H1 (cell line): ENCODE measurements at regions not wholly inside any gene's neighbourhood (a gene's known extent, or its start where the extent isn't known, plus 50 kb on each side); places are given as distances from the start of the nearest gene placed in this dataset.

Source experiments
- BACH1 ChIP-seq: IDR thresholded peaks from 2 replicates; pipeline ENCODE4 v1.6.1; 2012; ENCODE audit warnings: low read length, improper control_type of control experiment
- CHD1 ChIP-seq: IDR thresholded peaks from 2 replicates; pipeline ENCODE4 v1.6.1; 2012; ENCODE audit warnings: low read depth, low read length, improper control_type of control experiment
- KDM1A ChIP-seq: fragments of 200-600, 300-600 bp; sonication (generic); IDR thresholded peaks from 2 replicates; pipeline ENCODE4 v1.7.1; 2016; ENCODE audit warnings: mild to moderate bottlenecking, low read length, borderline replicate concordance
- NANOG ChIP-seq: IDR thresholded peaks from 2 replicates; pipeline ENCODE4 v1.6.1; 2011; ENCODE audit warnings: low read length, low read depth, mild to moderate bottlenecking, inconsistent platforms; ENCODE audit not compliant: insufficient read depth, poor library complexity, severe bottlenecking
- POLR2AphosphoS5 ChIP-seq: IDR thresholded peaks from 2 replicates; pipeline ENCODE4 v1.6.1; 2011; ENCODE audit warnings: low read depth, low read length
- SAP30 ChIP-seq: fragments of 300-600 bp; sonication (generic); IDR thresholded peaks from 2 replicates; pipeline ENCODE4 v1.7.1; 2012; ENCODE audit warnings: low read length, moderate library complexity, mild to moderate bottlenecking, inconsistent platforms; ENCODE audit not compliant: insufficient read depth, insufficient replicate concordance
- SIRT6 ChIP-seq: IDR thresholded peaks from one replicate; pipeline ENCODE4 v1.7.1; 2012; ENCODE audit warnings: low read length, inconsistent platforms
- YY1 ChIP-seq: IDR thresholded peaks from 2 replicates; pipeline ENCODE4 v1.6.1; 2011; ENCODE audit warnings: low read depth, mild to moderate bottlenecking, low read length
- TF ChIP-seq, protein P1 (sequence below): fragments of 300-600 bp; sonication (generic); IDR thresholded peaks from 2 replicates; pipeline ENCODE4 v1.7.1; 2012; ENCODE audit warnings: low read length, moderate library complexity, mild to moderate bottlenecking, inconsistent platforms; ENCODE audit not compliant: insufficient replicate concordance
- TF ChIP-seq, protein P2 (sequence below), 3 experiments: IDR thresholded peaks; 1 replicate in 2 of 3; 2 replicates in 1 of 3; pipeline versions ENCODE4 v1.5.1 to v1.6.1; 2011; ENCODE audit warnings: low read length in 3 of 3, mild to moderate bottlenecking in 3 of 3, inconsistent platforms in 2 of 3, low read depth in 1 of 3, moderate library complexity in 1 of 3; ENCODE audit not compliant: insufficient read depth in 1 of 3; ENCODE audit errors: control extremely low read depth in 1 of 3

GRCh38 chr10:128695931-128696330 is 569.7 kb upstream of the MKI67 start (continued):
- TF ChIP-seq, protein P1, sequence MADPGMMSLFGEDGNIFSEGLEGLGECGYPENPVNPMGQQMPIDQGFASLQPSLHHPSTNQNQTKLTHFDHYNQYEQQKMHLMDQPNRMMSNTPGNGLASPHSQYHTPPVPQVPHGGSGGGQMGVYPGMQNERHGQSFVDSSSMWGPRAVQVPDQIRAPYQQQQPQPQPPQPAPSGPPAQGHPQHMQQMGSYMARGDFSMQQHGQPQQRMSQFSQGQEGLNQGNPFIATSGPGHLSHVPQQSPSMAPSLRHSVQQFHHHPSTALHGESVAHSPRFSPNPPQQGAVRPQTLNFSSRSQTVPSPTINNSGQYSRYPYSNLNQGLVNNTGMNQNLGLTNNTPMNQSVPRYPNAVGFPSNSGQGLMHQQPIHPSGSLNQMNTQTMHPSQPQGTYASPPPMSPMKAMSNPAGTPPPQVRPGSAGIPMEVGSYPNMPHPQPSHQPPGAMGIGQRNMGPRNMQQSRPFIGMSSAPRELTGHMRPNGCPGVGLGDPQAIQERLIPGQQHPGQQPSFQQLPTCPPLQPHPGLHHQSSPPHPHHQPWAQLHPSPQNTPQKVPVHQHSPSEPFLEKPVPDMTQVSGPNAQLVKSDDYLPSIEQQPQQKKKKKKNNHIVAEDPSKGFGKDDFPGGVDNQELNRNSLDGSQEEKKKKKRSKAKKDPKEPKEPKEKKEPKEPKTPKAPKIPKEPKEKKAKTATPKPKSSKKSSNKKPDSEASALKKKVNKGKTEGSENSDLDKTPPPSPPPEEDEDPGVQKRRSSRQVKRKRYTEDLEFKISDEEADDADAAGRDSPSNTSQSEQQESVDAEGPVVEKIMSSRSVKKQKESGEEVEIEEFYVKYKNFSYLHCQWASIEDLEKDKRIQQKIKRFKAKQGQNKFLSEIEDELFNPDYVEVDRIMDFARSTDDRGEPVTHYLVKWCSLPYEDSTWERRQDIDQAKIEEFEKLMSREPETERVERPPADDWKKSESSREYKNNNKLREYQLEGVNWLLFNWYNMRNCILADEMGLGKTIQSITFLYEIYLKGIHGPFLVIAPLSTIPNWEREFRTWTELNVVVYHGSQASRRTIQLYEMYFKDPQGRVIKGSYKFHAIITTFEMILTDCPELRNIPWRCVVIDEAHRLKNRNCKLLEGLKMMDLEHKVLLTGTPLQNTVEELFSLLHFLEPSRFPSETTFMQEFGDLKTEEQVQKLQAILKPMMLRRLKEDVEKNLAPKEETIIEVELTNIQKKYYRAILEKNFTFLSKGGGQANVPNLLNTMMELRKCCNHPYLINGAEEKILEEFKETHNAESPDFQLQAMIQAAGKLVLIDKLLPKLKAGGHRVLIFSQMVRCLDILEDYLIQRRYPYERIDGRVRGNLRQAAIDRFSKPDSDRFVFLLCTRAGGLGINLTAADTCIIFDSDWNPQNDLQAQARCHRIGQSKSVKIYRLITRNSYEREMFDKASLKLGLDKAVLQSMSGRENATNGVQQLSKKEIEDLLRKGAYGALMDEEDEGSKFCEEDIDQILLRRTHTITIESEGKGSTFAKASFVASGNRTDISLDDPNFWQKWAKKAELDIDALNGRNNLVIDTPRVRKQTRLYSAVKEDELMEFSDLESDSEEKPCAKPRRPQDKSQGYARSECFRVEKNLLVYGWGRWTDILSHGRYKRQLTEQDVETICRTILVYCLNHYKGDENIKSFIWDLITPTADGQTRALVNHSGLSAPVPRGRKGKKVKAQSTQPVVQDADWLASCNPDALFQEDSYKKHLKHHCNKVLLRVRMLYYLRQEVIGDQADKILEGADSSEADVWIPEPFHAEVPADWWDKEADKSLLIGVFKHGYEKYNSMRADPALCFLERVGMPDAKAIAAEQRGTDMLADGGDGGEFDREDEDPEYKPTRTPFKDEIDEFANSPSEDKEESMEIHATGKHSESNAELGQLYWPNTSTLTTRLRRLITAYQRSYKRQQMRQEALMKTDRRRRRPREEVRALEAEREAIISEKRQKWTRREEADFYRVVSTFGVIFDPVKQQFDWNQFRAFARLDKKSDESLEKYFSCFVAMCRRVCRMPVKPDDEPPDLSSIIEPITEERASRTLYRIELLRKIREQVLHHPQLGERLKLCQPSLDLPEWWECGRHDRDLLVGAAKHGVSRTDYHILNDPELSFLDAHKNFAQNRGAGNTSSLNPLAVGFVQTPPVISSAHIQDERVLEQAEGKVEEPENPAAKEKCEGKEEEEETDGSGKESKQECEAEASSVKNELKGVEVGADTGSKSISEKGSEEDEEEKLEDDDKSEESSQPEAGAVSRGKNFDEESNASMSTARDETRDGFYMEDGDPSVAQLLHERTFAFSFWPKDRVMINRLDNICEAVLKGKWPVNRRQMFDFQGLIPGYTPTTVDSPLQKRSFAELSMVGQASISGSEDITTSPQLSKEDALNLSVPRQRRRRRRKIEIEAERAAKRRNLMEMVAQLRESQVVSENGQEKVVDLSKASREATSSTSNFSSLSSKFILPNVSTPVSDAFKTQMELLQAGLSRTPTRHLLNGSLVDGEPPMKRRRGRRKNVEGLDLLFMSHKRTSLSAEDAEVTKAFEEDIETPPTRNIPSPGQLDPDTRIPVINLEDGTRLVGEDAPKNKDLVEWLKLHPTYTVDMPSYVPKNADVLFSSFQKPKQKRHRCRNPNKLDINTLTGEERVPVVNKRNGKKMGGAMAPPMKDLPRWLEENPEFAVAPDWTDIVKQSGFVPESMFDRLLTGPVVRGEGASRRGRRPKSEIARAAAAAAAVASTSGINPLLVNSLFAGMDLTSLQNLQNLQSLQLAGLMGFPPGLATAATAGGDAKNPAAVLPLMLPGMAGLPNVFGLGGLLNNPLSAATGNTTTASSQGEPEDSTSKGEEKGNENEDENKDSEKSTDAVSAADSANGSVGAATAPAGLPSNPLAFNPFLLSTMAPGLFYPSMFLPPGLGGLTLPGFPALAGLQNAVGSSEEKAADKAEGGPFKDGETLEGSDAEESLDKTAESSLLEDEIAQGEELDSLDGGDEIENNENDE, result no peak
- no peak for TF ChIP-seq POLR2AphosphoS5
- TF ChIP-seq SIRT6, result no peak
- TF ChIP-seq, protein P2, sequence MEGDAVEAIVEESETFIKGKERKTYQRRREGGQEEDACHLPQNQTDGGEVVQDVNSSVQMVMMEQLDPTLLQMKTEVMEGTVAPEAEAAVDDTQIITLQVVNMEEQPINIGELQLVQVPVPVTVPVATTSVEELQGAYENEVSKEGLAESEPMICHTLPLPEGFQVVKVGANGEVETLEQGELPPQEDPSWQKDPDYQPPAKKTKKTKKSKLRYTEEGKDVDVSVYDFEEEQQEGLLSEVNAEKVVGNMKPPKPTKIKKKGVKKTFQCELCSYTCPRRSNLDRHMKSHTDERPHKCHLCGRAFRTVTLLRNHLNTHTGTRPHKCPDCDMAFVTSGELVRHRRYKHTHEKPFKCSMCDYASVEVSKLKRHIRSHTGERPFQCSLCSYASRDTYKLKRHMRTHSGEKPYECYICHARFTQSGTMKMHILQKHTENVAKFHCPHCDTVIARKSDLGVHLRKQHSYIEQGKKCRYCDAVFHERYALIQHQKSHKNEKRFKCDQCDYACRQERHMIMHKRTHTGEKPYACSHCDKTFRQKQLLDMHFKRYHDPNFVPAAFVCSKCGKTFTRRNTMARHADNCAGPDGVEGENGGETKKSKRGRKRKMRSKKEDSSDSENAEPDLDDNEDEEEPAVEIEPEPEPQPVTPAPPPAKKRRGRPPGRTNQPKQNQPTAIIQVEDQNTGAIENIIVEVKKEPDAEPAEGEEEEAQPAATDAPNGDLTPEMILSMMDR (IDR thresholded peaks at IDR 0.05; ENCODE audit: control extremely low read depth in 1 of 3, insufficient read depth in 1 of 3, low read depth in 1 of 3, low read length in 3 of 3), result no peak
- TF ChIP-seq KDM1A, result no peak
- TF ChIP-seq BACH1, result no peak
- TF ChIP-seq SAP30, result no peak
- no peak for TF ChIP-seq YY1
- TF ChIP-seq CHD1, result no peak
- no peak for TF ChIP-seq NANOG
